Esophagus muscularis mucosa (tissue), 4 donors: ENCODE measurements at regions not wholly inside any gene's neighbourhood (a gene's known extent, or its start where the extent isn't known, plus 50 kb on each side); places are given as distances from the start of the nearest gene placed in this dataset.
"Not testable (repeated sequence)": the region's sequence is repeated elsewhere in the genome, so short reads cannot be mapped to it uniquely, and the experiment has no call there.

Source experiments
- DNase-seq: peaks from one replicate; pipeline ENCODE4 v3.0.0-alpha.2; 2017; ENCODE audit errors: extremely low spot score
- H3K27ac ChIP-seq, 4 donors: fragments of 200-600 bp; sonication (generic); replicated peaks in 1 of 4; 1 replicate in 3 of 4; 2 replicates in 1 of 4; pipeline ENCODE4 v1.5.1; 2016 to 2019; ENCODE audit warnings: mild to moderate bottlenecking in 1 of 4
- H3K27me3 ChIP-seq, 4 donors: fragments of 200-600 bp; sonication (generic); one replicate each; pipeline versions ENCODE4 v1.5.1 to v1.6.0; 2016 to 2019
- H3K36me3 ChIP-seq, 4 donors: fragments of 200-600 bp; sonication (generic); one replicate each; pipeline ENCODE4 v1.5.1; 2016 to 2019
- H3K4me1 ChIP-seq, 4 donors: fragments of 200-600 bp; sonication (generic); one replicate each; pipeline ENCODE4 v1.5.1; 2016 to 2019
- H3K4me3 ChIP-seq, 4 donors: fragments of 200-600 bp; sonication (generic); 1 replicate in 2 of 4; 2 replicates in 2 of 4; pipeline ENCODE4 v1.5.1; 2016 to 2019; ENCODE audit warnings: mild to moderate bottlenecking in 4 of 4, moderate library complexity in 1 of 4
- H3K9me3 ChIP-seq, 4 donors: fragments of 200-600 bp; sonication (generic); 1 replicate in 3 of 4; 2 replicates in 1 of 4; pipeline ENCODE4 v1.5.1; 2016 to 2019
- EP300 ChIP-seq: sonication (generic); formaldehyde crosslinking; IDR thresholded peaks from one replicate; pipeline ENCODE4 v1.6.1; 2017; ENCODE audit warnings: antibody characterized with exemption
- POLR2A ChIP-seq: fragments of 450-650 bp; IDR thresholded peaks from one replicate; pipeline ENCODE4 v1.6.1; 2017; ENCODE audit warnings: antibody characterized with exemption, moderate library complexity, mild to moderate bottlenecking, low read depth
- POLR2AphosphoS5 ChIP-seq, 2 donors: sonication (generic); formaldehyde crosslinking; IDR thresholded peaks; one replicate each; pipeline ENCODE4 v1.6.1; 2017; ENCODE audit warnings: antibody characterized with exemption in 2 of 2
- WGBS: methylation state at CpG from one replicate; pipeline ENCODE4 v1.1.5; 2018; 5-methylcytosine and 5-hydroxymethylcytosine counted together
- intact Hi-C: fragments of 100-400 bp; cut with DNase I; formaldehyde crosslinking; loops from one replicate; pipeline ENCODE4 v1.15.1; 2023
- TF ChIP-seq, protein P1 (sequence below), 3 experiments: fragments of 200-600 bp in 2 of 3; fragments of 450-650 bp in 1 of 3; sonication (generic) in 2 of 3; IDR thresholded peaks; one replicate each; pipeline ENCODE4 v1.5.1; 2017 to 2019; ENCODE audit warnings: antibody characterized with exemption in 3 of 3, mild to moderate bottlenecking in 2 of 3, moderate library complexity in 1 of 3

DNA sequence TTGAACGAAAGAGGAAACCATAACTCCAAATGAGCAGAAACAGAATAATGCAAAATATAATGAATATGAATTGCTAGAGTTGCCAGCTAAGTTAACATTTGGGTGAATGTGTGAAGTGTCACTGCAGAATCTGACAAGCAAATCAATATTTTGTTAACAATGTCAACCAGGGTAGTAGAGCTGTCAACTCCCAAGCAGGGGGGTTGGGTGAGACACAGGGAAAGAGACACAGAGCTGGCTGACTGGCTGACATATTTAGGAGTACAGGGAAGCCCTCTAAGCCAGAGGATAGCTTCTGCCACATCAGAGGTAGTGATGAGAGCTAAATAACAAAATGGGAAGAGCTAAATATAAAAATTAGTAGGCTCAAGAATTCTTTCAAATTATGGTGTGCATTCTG, 393.1 kb upstream of the KCND2 start:
- intact Hi-C loops = no loop called here
- no peak overlapping the region for H3K27ac ChIP-seq
- H3K9me3 ChIP-seq = no peaks in the 10 kb centered on the region
- 69% methylated on average over 1 of the region's 1 CpG for WGBS
- H3K4me1 ChIP-seq = no peaks in the 10 kb centered on the region
- no peaks in the 10 kb centered on the region for H3K27me3 ChIP-seq
- no peak overlapping the region for H3K4me3 ChIP-seq
- no peak for DNase-seq
- no peaks in the 10 kb centered on the region for H3K36me3 ChIP-seq
- no peak for TF ChIP-seq EP300
- no peak for TF ChIP-seq POLR2AphosphoS5 (IDR thresholded peaks at IDR 0.05)
- TF ChIP-seq, protein P1, sequence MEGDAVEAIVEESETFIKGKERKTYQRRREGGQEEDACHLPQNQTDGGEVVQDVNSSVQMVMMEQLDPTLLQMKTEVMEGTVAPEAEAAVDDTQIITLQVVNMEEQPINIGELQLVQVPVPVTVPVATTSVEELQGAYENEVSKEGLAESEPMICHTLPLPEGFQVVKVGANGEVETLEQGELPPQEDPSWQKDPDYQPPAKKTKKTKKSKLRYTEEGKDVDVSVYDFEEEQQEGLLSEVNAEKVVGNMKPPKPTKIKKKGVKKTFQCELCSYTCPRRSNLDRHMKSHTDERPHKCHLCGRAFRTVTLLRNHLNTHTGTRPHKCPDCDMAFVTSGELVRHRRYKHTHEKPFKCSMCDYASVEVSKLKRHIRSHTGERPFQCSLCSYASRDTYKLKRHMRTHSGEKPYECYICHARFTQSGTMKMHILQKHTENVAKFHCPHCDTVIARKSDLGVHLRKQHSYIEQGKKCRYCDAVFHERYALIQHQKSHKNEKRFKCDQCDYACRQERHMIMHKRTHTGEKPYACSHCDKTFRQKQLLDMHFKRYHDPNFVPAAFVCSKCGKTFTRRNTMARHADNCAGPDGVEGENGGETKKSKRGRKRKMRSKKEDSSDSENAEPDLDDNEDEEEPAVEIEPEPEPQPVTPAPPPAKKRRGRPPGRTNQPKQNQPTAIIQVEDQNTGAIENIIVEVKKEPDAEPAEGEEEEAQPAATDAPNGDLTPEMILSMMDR (IDR thresholded peaks at IDR 0.05) = no peak
- no peak for TF ChIP-seq POLR2A

- H3K36me3 ChIP-seq = no peaks in the 10 kb centered on the region
- WGBS = 75% methylated on average over 3 of the region's 3 CpGs
Observed at GRCh38 chr7:119886007-119886406, 387.0 kb upstream of the KCND2 start.

DNA sequence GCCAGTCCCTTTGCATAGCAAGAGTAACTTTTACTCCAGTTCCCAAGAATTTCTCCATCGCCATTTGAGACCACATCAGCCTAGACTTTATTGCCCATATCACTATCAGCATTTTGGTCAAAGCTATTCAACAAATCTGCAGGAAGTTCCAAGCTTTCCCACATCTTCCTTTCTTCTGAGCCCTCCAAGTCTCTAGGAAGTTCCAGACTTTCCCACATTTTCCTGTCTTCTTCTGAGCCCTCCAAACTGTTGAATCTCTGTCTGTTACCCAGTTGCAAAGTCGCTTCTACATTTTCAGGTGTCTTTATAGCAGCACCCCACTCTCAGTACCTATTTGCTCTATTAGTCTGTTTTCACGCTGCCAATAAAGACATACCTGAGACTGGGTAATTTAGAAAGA, 386.4 kb upstream of the KCND2 start:
- DNase-seq, intact Hi-C loops, H3K27ac ChIP-seq, H3K9me3 ChIP-seq, H3K36me3 ChIP-seq, H3K27me3 ChIP-seq, H3K4me3 ChIP-seq, H3K4me1 ChIP-seq: not testable (repeated sequence)
- 85% methylated on average over 3 of the region's 3 CpGs for WGBS

More at GRCh38 chr7:119886007-119886406, 387.0 kb upstream of the KCND2 start:
- no peak for DNase-seq
- TF ChIP-seq, protein P1 (IDR thresholded peaks at IDR 0.05) = no peak
- no peak for TF ChIP-seq POLR2A
- no peak for TF ChIP-seq POLR2AphosphoS5 (IDR thresholded peaks at IDR 0.05)
- no peak for TF ChIP-seq EP300
- Histone ChIP-seq H3K27me3 (no peaks in the 10 kb centered on the region), H3K4me3 (no peak overlapping the region), H3K27ac (no peak overlapping the region), H3K4me1 (no peaks in the 10 kb centered on the region), H3K9me3 (no peaks in the 10 kb centered on the region)
- intact Hi-C loops = no loop called here

- Histone ChIP-seq H3K27ac (no peak overlapping the region), H3K4me3 (no peak overlapping the region), H3K27me3 (no peaks in the 10 kb centered on the region), H3K9me3 (no peaks in the 10 kb centered on the region), H3K36me3 (no peaks in the 10 kb centered on the region), H3K4me1 (no peaks in the 10 kb centered on the region)
- TF ChIP-seq POLR2A (no peak), POLR2AphosphoS5 (IDR thresholded peaks at IDR 0.05) (no peak), EP300 (no peak)
- TF ChIP-seq, protein P1 (IDR thresholded peaks at IDR 0.05) = no peak
- intact Hi-C loops = no loop called here
- WGBS = 67% methylated on average over 1 of the region's 1 CpG
- DNase-seq = no peak
Observed at GRCh38 chr7:119888251-119888650, 384.7 kb upstream of the KCND2 start.

GRCh38 chr7:119890631-119891030, 382.3 kb upstream of the KCND2 start:
- no peaks in the 10 kb centered on the region for H3K27me3 ChIP-seq
- H3K27ac ChIP-seq = no peak overlapping the region
- H3K9me3 ChIP-seq = no peaks in the 10 kb centered on the region
- 92% methylated on average over 12 of the region's 12 CpGs for WGBS
- no peaks in the 10 kb centered on the region for H3K36me3 ChIP-seq
- no peaks in the 10 kb centered on the region for H3K4me1 ChIP-seq
- intact Hi-C loops = no loop called here
- TF ChIP-seq EP300 (no peak), POLR2A (no peak), POLR2AphosphoS5 (IDR thresholded peaks at IDR 0.05) (no peak)
- TF ChIP-seq, protein P1 (IDR thresholded peaks at IDR 0.05) = no peak
- no peak for DNase-seq
- H3K4me3 ChIP-seq = no peak overlapping the region
